OCI-LY7 (cell line): ENCODE measurements at regions not wholly inside any gene's neighbourhood (a gene's known extent, or its start where the extent isn't known, plus 50 kb on each side); places are given as distances from the start of the nearest gene placed in this dataset.

ENCODE experiments used
- BruUV-seq: library from RNA; stranded (reverse); fragments of 400-500 nt; replicated peaks from 2 replicates; lab custom pipeline; 2021; lab: Mats Ljungman, UMichigan
- CTCF ChIA-PET: fragments of 300-600 bp; sonication (Branson Sonifier 250); formaldehyde crosslinking; loops from one replicate; lab custom pipeline; 2022; ENCODE audit warnings: antibody characterized with exemption; ENCODE audit not compliant: unreplicated experiment; lab: Charles Lee
- POLR2A ChIA-PET: fragments of 300-600 bp; sonication (Branson Sonifier 250); formaldehyde crosslinking; loops from one replicate; lab custom pipeline; 2022; ENCODE audit warnings: antibody characterized with exemption; lab: Charles Lee
- DNase-seq: peaks from one replicate; pipeline ENCODE4 v3.0.0-alpha.2; 2015; ENCODE audit warnings: low spot score
- H2AFZ ChIP-seq: fragments of 200-600 bp; sonication (generic), shearing (Covaris generic); 2 replicates; pipeline ENCODE4 v1.6.1; 2014; ENCODE audit warnings: mild to moderate bottlenecking, antibody characterized with exemption, low read length, moderate library complexity
- H3K27ac ChIP-seq: fragments of 200-600 bp; sonication (generic); 2 replicates; pipeline ENCODE4 v1.5.1; 2014; ENCODE audit warnings: mixed run types, low read depth, mild to moderate bottlenecking, moderate library complexity, low read length, inconsistent platforms; ENCODE audit not compliant: poor library complexity, severe bottlenecking
- H3K36me3 ChIP-seq: fragments of 200-600 bp; sonication (generic); 2 replicates; pipeline ENCODE4 v1.6.1; 2014; ENCODE audit warnings: mild to moderate bottlenecking, antibody characterized with exemption, low read length, moderate library complexity, mixed read lengths; ENCODE audit not compliant: insufficient read depth
- H3K4me1 ChIP-seq: fragments of 200-600 bp; sonication (generic); 2 replicates; pipeline ENCODE4 v1.5.1; 2014; ENCODE audit warnings: mild to moderate bottlenecking, low read length; ENCODE audit not compliant: insufficient read depth, poor library complexity, severe bottlenecking
- H3K4me2 ChIP-seq: fragments of 200-600 bp; sonication (generic); 2 replicates; pipeline ENCODE4 v1.6.1; 2014; ENCODE audit warnings: mild to moderate bottlenecking, low read length
- H3K4me3 ChIP-seq: fragments of 200-600 bp; sonication (generic); 2 replicates; pipeline ENCODE4 v1.5.1; 2014; ENCODE audit warnings: mild to moderate bottlenecking, low read depth, low read length; ENCODE audit not compliant: poor library complexity, severe bottlenecking
- H3K79me2 ChIP-seq: fragments of 200-600 bp; sonication (generic); 2 replicates; pipeline ENCODE4 v1.6.1; 2016; ENCODE audit warnings: low read depth, mild to moderate bottlenecking, low read length, moderate library complexity, mixed read lengths; ENCODE audit not compliant: insufficient read depth
- H3K9me2 ChIP-seq: fragments of 200-600 bp; sonication (generic); 2 replicates; pipeline ENCODE4 v1.6.1; 2016; ENCODE audit warnings: mild to moderate bottlenecking, low read length, mixed read lengths; ENCODE audit not compliant: insufficient read depth
- H3K9me3 ChIP-seq: fragments of 200-600 bp; sonication (generic); 2 replicates; pipeline ENCODE4 v1.6.1; 2014; ENCODE audit warnings: mild to moderate bottlenecking, mixed run types, low read length, mixed read lengths
- H4K20me1 ChIP-seq: fragments of 200-600 bp; sonication (generic); 2 replicates; pipeline ENCODE4 v1.6.1; 2014; ENCODE audit warnings: mild to moderate bottlenecking, antibody characterized with exemption, low read length, moderate library complexity, mixed read lengths; ENCODE audit not compliant: insufficient read depth
- EZH2phosphoT487 ChIP-seq: fragments of 200-600 bp; sonication (generic); IDR thresholded peaks from 2 replicates; pipeline ENCODE4 v1.6.1; 2018; ENCODE audit warnings: low read depth, borderline replicate concordance, mild to moderate bottlenecking, mixed run types, antibody characterized with exemption, low read length, moderate library complexity, mixed read lengths
- intact Hi-C: fragments of 100-400 bp; cut with micrococcal nuclease; formaldehyde crosslinking; loops from one replicate; pipeline ENCODE4 v1.10.0; 2022; ENCODE audit not compliant: unreplicated experiment
- TF ChIP-seq, protein P1 (sequence below): fragments of 200-600 bp; sonication (generic); conservative IDR thresholded peaks from 2 replicates; pipeline ENCODE4 v1.5.1; 2014; ENCODE audit warnings: mild to moderate bottlenecking, antibody characterized with exemption, low read length, moderate library complexity, mixed read lengths

DNA sequence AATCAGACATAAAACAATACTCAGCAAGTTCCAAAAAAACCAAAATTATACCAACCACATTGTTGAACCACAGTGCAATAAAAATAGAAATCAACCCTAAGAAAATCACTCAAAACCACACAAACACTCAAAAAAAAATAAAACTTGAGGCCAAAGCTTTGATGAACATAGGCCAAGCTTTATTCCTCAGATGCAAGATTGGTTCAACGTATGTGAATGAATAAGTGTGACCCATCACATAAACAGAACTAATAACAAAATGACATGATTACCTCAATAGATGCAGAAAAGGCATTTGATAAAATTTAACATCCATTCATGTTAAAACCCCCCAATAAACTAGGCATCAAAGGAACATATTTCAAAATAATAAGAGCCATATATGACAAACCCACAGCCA is 506.1 kb upstream of the FZD8 start:
- Histone ChIP-seq H2AFZ (no peak overlapping the region), H3K27ac (no peak overlapping the region), H3K9me2 (no peaks in the 10 kb centered on the region), H3K4me3 (no peak overlapping the region), H3K4me1 (no peaks in the 10 kb centered on the region), H3K79me2 (no peaks in the 10 kb centered on the region), H3K36me3 (no peaks in the 10 kb centered on the region), H4K20me1 (no peaks in the 10 kb centered on the region), H3K9me3 (no peaks in the 10 kb centered on the region), H3K4me2 (no peak overlapping the region)
- BruUV-seq = no TSS peak
- ChIA-PET POLR2A (no interaction called here), CTCF (no interaction called here)
- no peak for DNase-seq
- intact Hi-C loops = no loop called here
- no peak for TF ChIP-seq EZH2phosphoT487
- TF ChIP-seq, protein P1, sequence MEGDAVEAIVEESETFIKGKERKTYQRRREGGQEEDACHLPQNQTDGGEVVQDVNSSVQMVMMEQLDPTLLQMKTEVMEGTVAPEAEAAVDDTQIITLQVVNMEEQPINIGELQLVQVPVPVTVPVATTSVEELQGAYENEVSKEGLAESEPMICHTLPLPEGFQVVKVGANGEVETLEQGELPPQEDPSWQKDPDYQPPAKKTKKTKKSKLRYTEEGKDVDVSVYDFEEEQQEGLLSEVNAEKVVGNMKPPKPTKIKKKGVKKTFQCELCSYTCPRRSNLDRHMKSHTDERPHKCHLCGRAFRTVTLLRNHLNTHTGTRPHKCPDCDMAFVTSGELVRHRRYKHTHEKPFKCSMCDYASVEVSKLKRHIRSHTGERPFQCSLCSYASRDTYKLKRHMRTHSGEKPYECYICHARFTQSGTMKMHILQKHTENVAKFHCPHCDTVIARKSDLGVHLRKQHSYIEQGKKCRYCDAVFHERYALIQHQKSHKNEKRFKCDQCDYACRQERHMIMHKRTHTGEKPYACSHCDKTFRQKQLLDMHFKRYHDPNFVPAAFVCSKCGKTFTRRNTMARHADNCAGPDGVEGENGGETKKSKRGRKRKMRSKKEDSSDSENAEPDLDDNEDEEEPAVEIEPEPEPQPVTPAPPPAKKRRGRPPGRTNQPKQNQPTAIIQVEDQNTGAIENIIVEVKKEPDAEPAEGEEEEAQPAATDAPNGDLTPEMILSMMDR = no peak

DNA sequence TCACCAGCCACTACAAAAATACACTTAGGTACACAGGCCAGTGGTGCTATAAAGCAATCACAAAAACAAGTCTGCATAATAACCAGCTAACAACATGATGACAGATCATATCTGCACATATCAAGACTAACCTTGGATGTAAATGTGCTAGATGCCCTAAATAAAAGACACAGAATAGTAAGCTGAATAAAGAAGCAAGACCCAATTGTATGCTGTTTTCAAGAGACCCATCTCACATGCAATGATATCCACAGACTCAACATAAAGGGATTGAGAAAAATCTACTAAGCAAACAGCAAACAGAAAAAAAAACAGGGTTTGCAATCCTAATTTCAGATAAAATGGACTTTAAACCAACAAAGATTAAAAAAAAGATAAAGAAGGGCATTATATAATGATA is 505.4 kb upstream of the FZD8 start:
- H3K27ac ChIP-seq = no peak overlapping the region
- intact Hi-C loops = no loop called here
- TF ChIP-seq, protein P1 = no peak
- TF ChIP-seq EZH2phosphoT487 = no peak
- H3K36me3 ChIP-seq = no peaks in the 10 kb centered on the region
- no peaks in the 10 kb centered on the region for H3K9me3 ChIP-seq
- H4K20me1 ChIP-seq = no peaks in the 10 kb centered on the region
- no peak overlapping the region for H3K4me3 ChIP-seq
- no peak overlapping the region for H3K4me2 ChIP-seq
- H3K9me2 ChIP-seq = no peaks in the 10 kb centered on the region
- POLR2A ChIA-PET = no interaction called here
- no peak overlapping the region for H2AFZ ChIP-seq
- CTCF ChIA-PET = no interaction called here
- BruUV-seq = no TSS peak
- no peaks in the 10 kb centered on the region for H3K79me2 ChIP-seq
- no peaks in the 10 kb centered on the region for H3K4me1 ChIP-seq
- DNase-seq = no peak

DNA sequence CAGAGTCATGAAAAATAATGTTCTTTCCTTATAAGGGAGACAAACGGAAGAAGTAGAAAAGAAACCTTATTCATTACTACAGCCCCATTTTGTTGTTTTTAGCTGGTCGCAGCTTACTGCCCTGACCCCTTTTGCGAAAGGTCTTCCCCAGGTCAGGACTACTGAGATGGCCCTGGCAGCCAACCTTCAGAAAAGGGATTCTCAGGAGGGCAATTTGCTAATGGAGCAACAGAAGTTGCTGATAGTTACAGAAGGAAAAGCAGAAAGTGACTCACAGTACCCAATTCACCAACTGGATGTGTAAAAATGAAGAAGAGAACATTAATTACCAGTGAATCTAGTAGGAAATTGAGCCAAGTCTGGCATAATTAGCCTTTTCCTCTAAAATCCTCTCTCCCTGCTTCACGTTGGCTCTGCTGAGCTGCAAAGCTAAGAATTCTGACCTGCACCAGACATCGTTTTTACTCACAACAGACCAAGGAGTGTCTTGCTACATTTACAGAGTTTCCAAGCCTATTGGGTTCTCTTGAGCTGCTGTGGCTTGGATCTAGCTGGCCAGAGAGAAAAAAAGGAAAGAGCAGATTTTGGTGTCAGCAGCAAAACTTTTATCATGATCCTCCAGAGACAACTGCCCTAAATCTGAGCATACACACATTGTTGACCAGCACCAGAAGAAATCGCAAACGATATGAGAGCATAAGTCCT is 499.9 kb upstream of the FZD8 start:
- ChIA-PET CTCF (no interaction called here), POLR2A (no interaction called here)
- H3K4me3 ChIP-seq = no peak overlapping the region
- DNase-seq = no peak
- H3K27ac ChIP-seq = no peak overlapping the region
- H3K9me2 ChIP-seq = no peaks in the 10 kb centered on the region
- H3K9me3 ChIP-seq = no peaks in the 10 kb centered on the region
- H3K36me3 ChIP-seq = no peaks in the 10 kb centered on the region
- TF ChIP-seq EZH2phosphoT487 = no peak
- TF ChIP-seq, protein P1 = no peak
- no peak overlapping the region for H3K4me2 ChIP-seq
- no TSS peak for BruUV-seq
- intact Hi-C loops = no loop called here
- H3K79me2 ChIP-seq = no peaks in the 10 kb centered on the region
- no peak overlapping the region for H2AFZ ChIP-seq
- H4K20me1 ChIP-seq = no peaks in the 10 kb centered on the region
- no peaks in the 10 kb centered on the region for H3K4me1 ChIP-seq
